H1 (cell line): ENCODE measurements at regions not wholly inside any gene's neighbourhood (a gene's known extent, or its start where the extent isn't known, plus 50 kb on each side); places are given as distances from the start of the nearest gene placed in this dataset.

ENCODE experiments used
- BACH1 ChIP-seq: IDR thresholded peaks from 2 replicates; pipeline ENCODE4 v1.6.1; 2012; ENCODE audit warnings: low read length, improper control_type of control experiment
- CBX8 ChIP-seq: fragments of 300-800, 300-1000 bp; sonication (generic); IDR thresholded peaks from 2 replicates; pipeline ENCODE4 v1.7.1; 2016; ENCODE audit warnings: low read depth, low read length, borderline replicate concordance
- EP300 ChIP-seq, 2 experiments: IDR thresholded peaks; 1 replicate in 1 of 2; 2 replicates in 1 of 2; pipeline ENCODE4 v1.6.1; 2011 to 2012; ENCODE audit warnings: low read depth in 2 of 2, low read length in 2 of 2, mild to moderate bottlenecking in 2 of 2, borderline replicate concordance in 1 of 2, inconsistent platforms in 1 of 2, moderate library complexity in 1 of 2
- RXRA ChIP-seq: IDR thresholded peaks from 2 replicates; pipeline ENCODE4 v1.6.1; 2011; ENCODE audit warnings: low read depth, mild to moderate bottlenecking, low read length, moderate library complexity; ENCODE audit not compliant: insufficient read depth

DNA sequence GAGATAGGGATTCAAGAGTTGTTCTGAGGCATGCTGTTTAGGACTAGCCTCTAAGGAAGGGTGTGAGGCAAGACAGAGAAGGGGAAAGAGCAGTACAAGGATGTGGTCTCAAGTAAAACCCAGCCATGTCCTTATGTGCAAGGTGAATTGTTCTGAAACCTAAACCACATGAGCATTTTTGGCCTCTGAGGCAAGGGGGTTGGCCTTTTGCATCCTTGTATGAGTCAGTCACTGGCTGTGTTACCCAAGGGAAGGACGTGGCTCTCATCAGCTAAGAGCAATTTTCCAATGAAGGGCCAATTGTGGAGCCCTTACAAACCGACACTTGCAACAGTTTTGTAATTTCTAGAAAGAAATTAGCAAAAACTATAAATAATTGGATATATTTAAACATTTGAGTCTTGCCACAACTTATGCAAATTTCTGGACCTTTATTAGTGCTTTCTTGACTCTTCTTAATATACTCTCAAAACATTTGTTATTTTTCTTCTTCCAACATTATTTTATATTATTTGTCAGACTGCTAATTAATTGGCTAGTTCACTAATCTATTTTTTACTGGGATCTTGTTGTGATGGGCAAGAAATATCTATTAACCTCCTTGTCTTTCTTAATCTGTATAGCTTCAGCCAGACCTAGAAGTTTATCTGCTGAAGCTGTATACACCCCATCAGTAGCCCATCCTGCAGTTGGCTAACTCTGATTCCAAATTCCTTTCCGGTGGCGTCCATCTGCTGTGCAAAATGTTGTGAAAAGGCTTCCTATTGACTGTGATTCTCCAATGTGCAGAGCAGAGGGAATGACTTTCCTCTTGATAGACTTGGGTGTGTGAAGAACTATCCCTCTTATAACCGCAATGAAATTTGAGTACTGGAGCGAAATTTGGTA is 97.7 kb upstream of the P2RY1 start (continued):
- TF ChIP-seq RXRA: no peak
- TF ChIP-seq EP300 (IDR thresholded peaks at IDR 0.05; ENCODE audit: borderline replicate concordance in 1 of 2, low read depth in 2 of 2, low read length in 2 of 2): no peak
- no peak for TF ChIP-seq CBX8
- no peak for TF ChIP-seq BACH1
